GM21717 (cell line): ENCODE measurements at regions not wholly inside any gene's neighbourhood (a gene's known extent, or its start where the extent isn't known, plus 50 kb on each side); places are given as distances from the start of the nearest gene placed in this dataset.

Source experiments
- ATAC-seq: cut with Tn5 transposase; IDR thresholded peaks from one replicate; pipeline ENCODE4 v1.9.1; 2021; ENCODE audit warnings: mild to moderate bottlenecking, moderate library complexity; ENCODE audit not compliant: unreplicated experiment

DNA sequence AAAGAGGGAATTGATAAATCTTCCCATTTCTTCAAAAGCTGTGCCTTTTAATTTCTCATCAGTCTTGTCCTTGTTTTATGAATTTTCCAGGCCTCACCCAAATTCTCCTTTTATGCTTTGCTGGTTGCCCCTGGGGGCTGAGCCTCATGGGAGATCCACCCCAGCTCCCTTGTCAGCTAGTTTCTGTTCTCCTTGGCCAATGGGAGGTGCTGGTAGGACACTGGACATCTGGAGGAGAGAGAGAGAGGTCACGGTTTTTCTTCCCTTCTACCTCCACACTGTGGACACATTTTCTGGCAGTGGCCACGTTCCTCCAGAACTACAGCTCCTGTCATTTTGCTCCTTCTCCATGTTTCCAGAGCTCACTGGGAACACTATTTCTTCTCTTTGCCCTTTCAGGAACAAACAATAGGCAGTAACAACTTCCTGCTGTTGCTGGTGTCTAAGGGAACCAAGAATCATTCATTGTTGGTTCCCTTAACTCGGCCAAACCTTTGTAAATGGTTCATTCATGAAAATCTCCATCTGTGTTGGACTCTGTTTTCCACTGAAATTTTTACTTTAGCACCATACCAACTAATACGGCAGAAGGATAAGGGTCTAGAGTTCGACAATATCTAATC, 334.5 kb downstream of the GPAT3 start:
- no peak for ATAC-seq

DNA sequence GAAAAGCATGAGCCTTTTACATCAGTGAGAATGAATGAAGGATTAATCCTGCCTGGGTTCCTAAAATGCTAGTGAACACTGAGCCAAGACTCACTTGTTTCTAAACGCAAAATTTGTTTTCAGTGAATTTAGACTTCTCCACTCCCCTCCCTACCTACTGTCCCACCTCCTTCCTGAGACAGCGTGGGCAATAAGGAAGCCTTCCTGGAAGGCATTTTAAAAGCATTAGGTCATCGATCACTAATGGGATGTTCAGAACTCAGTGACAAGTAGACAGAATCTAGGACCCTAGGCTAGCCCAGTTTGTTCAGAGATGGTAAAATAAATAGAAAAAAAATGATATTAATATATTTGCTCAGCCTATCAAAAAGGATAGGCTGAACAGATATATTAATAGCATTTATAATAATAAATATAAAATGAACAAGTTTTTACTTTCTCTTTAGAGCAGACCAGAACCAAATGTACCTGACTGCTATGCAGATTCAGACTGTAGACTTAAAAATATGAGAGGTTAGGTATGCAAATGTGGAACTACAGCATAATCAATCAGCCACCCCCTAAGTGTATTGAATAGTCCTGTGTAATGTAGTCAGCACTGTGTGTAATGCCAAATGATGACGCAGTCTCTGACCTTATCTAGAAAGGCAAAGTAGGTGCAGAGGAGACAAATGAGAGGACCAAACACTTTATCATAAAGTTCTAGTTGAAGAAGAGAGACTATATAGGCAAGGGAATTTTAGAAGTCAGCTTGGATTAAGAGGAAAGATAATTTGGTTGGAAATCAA, 331.1 kb downstream of the GPAT3 start:
- no peak for ATAC-seq

GRCh38 chr4:83865417-83866150, 329.7 kb downstream of the GPAT3 start:
- no peak for ATAC-seq

GRCh38 chr4:83864097-83864817, 328.3 kb downstream of the GPAT3 start:
- ATAC-seq, result no peak

DNA sequence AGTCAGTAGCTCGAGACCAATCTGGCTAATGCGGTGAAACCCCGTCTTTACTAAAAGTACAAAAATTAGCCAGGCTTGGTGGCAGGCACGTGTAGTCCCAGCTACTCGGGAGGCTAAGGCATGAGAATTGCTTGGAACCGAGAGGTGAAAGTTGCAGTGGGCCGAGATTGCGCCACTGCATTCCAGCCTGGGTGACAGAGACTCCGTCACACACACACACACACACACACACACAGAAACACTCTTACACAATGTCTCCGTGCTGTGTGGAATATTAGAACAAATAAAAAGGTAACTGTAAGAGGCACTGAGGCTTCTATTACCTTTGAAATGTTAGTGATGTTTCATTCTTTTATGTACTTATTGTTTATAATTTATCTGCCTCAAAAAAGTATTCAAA, 326.6 kb downstream of the GPAT3 start:
- ATAC-seq, result no peak

DNA sequence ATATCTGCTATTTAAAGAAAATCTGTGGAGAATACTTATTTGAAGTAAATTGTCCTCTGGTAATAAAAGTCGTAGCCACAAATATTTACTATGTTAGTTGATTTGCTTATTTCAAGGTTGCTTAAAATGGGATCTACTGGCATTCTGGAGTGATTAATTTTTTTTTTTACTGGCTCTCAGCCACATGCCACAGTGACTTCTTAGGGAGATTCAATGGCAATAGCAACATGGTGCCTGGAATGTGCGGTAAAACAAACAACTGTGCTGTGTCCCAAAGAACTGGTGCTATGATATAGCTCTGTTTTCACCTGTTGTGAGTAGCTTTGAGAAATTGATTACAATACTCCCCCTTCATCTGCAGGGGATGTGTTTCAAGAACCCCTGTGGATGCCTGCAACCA, 324.3 kb downstream of the GPAT3 start:
- no peak for ATAC-seq

DNA sequence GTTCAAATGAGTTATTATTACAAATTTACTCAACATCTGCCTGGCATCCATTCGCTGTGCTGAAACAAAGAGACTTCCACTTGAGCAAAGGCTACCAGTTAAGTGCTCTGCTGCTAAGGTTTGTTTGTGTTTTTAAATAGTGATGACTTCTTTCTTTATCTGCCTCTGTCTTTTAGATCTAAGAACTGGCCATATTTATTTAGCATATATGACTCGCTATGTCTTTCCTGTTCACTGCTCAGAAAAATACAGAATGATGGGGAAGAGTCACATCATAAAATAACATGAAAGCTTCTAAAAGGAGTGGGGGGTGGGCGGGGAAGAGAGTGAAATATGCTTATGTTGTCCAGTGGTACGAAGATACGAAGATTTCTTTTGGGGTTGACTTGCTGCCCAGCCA, 322.2 kb downstream of the GPAT3 start:
- ATAC-seq, result no peak

GRCh38 chr4:83855044-83855443, 319.1 kb downstream of the GPAT3 start:
- no peak for ATAC-seq

DNA sequence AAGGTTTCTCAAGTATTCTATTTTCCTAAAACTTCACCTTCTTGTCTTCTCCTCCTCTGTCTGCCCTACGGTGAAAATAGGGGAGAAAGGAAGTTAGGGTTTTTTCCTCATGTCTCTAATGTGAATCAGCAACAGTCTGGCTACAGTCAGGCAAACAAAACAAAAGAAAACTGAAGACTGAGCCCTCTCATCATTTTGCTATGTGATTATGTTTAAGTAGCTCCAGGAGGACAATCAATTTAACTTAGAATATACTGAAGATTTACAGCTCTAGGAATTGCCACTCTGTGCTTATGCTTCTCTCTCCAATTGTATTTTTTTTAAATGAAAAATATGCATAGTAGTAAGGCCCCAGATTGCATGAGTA, 316.2 kb downstream of the GPAT3 start:
- no peak for ATAC-seq

- no peak for ATAC-seq
Observed at GRCh38 chr4:83851261-83852084, 315.6 kb downstream of the GPAT3 start.

- no peak for ATAC-seq
Observed at GRCh38 chr4:83850435-83850834, 314.5 kb downstream of the GPAT3 start.

- no peak for ATAC-seq
Observed at GRCh38 chr4:83846193-83846830, 310.4 kb downstream of the GPAT3 start.

DNA sequence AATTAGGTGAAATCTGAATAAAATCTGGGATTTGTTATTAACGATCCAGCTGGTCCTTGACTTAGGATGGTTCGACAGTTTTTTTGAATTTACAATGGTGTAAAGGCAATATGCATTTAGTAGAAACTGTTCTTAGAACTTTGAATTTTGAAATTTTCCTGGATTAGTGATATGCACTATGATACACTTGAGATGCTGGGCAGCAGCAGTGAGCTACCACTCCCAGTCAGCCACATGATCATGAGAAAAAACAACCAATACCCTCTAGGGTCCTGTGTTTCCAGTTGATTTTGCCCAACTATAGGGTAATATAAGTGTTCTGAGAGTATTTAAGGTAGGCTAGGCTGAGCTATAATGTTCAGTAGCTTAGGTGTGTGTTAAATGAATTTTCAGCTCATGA, 303.7 kb downstream of the GPAT3 start:
- ATAC-seq, result no peak

GRCh38 chr4:83837614-83838308, 301.9 kb downstream of the GPAT3 start:
- ATAC-seq, result no peak

- ATAC-seq, result no peak
Observed at GRCh38 chr4:83833920-83834319, 298.0 kb downstream of the GPAT3 start.

DNA sequence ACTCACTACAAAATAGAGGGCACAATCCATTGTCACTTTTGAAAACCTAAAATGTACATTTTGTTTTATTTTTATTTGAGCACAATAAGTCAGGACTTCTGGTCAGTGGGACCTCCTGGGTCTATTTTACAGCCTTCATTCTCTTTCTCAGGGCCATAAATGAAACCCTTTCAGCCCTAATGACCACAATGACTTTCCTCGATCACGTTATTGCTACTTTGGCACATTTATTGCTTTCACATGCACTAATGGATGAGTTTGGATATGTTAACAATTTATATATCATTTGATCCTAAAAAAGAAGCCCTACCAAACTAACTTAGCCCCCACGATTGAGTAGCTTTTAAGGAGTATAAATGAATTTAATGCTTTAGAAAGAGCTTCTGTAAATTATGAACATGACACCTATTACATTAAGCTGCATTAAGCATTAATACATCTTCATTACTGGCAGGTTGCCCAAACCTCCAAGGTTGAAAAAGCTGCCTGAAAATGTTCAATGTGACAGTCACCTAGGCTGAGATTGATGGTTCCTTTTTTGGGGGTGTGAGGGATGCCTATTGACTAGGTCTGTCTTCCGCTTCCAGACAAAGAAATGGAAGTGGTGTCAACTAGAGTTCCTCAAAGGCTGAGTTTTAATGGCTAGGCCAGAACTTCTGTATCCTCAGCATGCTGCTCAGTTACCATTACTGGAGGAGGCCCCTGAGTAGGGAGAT, 296.4 kb downstream of the GPAT3 start:
- ATAC-seq, result no peak

DNA sequence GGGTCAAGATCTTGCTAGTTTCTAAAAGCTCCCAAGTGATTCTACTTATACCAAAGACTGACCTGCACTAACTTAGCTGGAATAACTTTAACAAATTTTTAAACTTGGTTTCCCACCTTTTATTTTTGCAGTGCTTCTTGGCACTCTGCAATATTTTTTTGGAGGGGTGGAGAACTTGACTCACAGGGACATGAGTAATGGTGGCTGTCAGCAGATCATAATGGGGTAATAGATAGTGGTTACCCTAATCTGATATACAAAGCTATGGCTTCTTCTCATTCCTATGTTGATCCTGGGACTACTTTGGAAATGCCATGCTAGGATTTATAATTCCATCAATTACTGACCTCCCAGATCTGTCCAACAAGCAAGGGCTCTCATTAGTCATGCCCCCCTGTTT, 295.7 kb downstream of the GPAT3 start:
- no peak for ATAC-seq

- ATAC-seq, result no peak
Observed at GRCh38 chr4:83830138-83830888, 294.4 kb downstream of the GPAT3 start.
